ENCODE measurements at regions not wholly inside any gene's neighbourhood (a gene's known extent, or its start where the extent isn't known, plus 50 kb on each side); places are given as distances from the start of the nearest gene placed in this dataset.

DNA sequence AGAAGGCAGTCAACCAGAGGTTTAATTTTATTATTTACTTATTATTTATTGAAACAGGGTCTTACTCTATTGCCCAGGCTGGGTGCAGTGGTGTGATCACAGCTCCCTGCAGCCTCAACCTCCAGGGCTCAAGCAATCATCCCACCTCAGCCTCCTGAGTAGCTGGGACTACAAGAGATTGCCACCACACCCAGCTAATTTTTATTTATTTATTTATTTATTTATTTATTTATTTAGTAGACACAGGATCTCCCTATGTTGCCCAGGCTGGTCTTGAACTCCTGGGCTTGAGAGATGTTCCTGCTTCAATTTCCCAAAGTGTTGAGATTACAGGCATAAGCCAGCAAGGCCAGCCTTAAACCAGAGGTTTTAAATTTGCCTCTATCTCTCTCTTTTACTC lies 83.1 kb downstream of the RCN1 start (continued):
- no peak for TF ChIP-seq ZXDB (tag by site-specific recombination; IDR thresholded peaks at IDR 0.05)
- no peak for TF ChIP-seq ZNF174 (tag by site-specific recombination; IDR thresholded peaks at IDR 0.05)
- TF ChIP-seq ZNF266 (tag by site-specific recombination; IDR thresholded peaks at IDR 0.05; ENCODE audit: low read depth): 0 out of 2 replicates have a peak, but pooled peaks have one; percentile 16
- TF ChIP-seq ZNF391 (tag by site-specific recombination; IDR thresholded peaks at IDR 0.05; ENCODE audit: borderline replicate concordance, low read depth): no peak
- TF ChIP-seq KLF8 (tag by site-specific recombination; IDR thresholded peaks at IDR 0.05): no peak
- no peak for TF ChIP-seq ZNF707 (tag by site-specific recombination; IDR thresholded peaks at IDR 0.05)
- TF ChIP-seq BCL11B (tag by site-specific recombination; IDR thresholded peaks at IDR 0.05; ENCODE audit: low read depth): no peak
- TF ChIP-seq RBAK (tag by site-specific recombination; IDR thresholded peaks at IDR 0.05): no peak
- no peak for TF ChIP-seq ZNF169 (tag by site-specific recombination; IDR thresholded peaks at IDR 0.05)
- no peak for TF ChIP-seq IKZF3 (tag by site-specific recombination; IDR thresholded peaks at IDR 0.05)
- TF ChIP-seq ZNF785 (tag by site-specific recombination; IDR thresholded peaks at IDR 0.05): no peak
- TF ChIP-seq HOXC10 (CRISPR knock-in tag; IDR thresholded peaks at IDR 0.05): no peak
- TF ChIP-seq ZNF138 (tag by site-specific recombination; IDR thresholded peaks at IDR 0.05; ENCODE audit: borderline replicate concordance): no peak
- no peak for TF ChIP-seq ZNF670 (tag by site-specific recombination; IDR thresholded peaks at IDR 0.05; ENCODE audit: low read depth)
- TF ChIP-seq ZNF791 (tag by site-specific recombination; IDR thresholded peaks at IDR 0.05): no peak
- no peak for TF ChIP-seq KLF10 (tag by site-specific recombination; IDR thresholded peaks at IDR 0.05)
- no peak for TF ChIP-seq SALL2 (tag by site-specific recombination; IDR thresholded peaks at IDR 0.05; ENCODE audit: borderline replicate concordance)
- no peak for TF ChIP-seq ZNF677 (tag by site-specific recombination; IDR thresholded peaks at IDR 0.05)
- peak; percentile 41; the same call in 1 of the 2 replicates for TF ChIP-seq REST (tag by site-specific recombination; IDR thresholded peaks at IDR 0.05)
- TF ChIP-seq ZNF19 (tag by site-specific recombination; IDR thresholded peaks at IDR 0.05; ENCODE audit: low read depth): no peak
- no peak for TF ChIP-seq ELK4 (IDR thresholded peaks at IDR 0.05; ENCODE audit: borderline replicate concordance, low read depth, low read length)
- no peak for TF ChIP-seq SCRT1 (tag by site-specific recombination; IDR thresholded peaks at IDR 0.05; ENCODE audit: borderline replicate concordance)
- TF ChIP-seq MEIS1 (CRISPR knock-in tag; IDR thresholded peaks at IDR 0.05; ENCODE audit: borderline replicate concordance): no peak
- TF ChIP-seq, protein P1, sequence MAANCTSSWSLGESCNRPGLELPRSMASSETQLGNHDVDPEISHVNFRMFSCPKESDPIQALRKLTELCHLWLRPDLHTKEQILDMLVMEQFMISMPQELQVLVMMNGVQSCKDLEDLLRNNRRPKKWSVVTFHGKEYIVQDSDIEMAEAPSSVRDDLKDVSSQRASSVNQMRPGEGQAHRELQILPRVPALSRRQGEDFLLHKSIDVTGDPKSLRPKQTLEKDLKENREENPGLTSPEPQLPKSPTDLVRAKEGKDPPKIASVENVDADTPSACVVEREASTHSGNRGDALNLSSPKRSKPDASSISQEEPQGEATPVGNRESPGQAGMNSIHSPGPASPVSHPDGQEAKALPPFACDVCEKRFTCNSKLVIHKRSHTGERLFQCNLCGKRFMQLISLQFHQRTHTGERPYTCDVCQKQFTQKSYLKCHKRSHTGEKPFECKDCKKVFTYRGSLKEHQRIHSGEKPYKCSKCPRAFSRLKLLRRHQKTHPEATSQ (tag by site-specific recombination; IDR thresholded peaks at IDR 0.05): no peak
- peak; percentile 44; the same call in 1 of the 2 replicates for TF ChIP-seq ZNF140 (tag by site-specific recombination; IDR thresholded peaks at IDR 0.05)
- TF ChIP-seq ZNF473 (tag by site-specific recombination; IDR thresholded peaks at IDR 0.05): no peak
- no peak for TF ChIP-seq ZNF112 (tag by site-specific recombination; IDR thresholded peaks at IDR 0.05)
- TF ChIP-seq, protein P2, sequence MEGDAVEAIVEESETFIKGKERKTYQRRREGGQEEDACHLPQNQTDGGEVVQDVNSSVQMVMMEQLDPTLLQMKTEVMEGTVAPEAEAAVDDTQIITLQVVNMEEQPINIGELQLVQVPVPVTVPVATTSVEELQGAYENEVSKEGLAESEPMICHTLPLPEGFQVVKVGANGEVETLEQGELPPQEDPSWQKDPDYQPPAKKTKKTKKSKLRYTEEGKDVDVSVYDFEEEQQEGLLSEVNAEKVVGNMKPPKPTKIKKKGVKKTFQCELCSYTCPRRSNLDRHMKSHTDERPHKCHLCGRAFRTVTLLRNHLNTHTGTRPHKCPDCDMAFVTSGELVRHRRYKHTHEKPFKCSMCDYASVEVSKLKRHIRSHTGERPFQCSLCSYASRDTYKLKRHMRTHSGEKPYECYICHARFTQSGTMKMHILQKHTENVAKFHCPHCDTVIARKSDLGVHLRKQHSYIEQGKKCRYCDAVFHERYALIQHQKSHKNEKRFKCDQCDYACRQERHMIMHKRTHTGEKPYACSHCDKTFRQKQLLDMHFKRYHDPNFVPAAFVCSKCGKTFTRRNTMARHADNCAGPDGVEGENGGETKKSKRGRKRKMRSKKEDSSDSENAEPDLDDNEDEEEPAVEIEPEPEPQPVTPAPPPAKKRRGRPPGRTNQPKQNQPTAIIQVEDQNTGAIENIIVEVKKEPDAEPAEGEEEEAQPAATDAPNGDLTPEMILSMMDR (tag by site-specific recombination; IDR thresholded peaks at IDR 0.05): no peak
- TF ChIP-seq ZNF341 (tag by site-specific recombination; IDR thresholded peaks at IDR 0.05; ENCODE audit: low read depth): no peak
- TF ChIP-seq MYNN (tag by site-specific recombination; IDR thresholded peaks at IDR 0.05; ENCODE audit: borderline replicate concordance): no peak
- TF ChIP-seq GLIS2 (tag by site-specific recombination; IDR thresholded peaks at IDR 0.05): no peak
- TF ChIP-seq, protein P3, sequence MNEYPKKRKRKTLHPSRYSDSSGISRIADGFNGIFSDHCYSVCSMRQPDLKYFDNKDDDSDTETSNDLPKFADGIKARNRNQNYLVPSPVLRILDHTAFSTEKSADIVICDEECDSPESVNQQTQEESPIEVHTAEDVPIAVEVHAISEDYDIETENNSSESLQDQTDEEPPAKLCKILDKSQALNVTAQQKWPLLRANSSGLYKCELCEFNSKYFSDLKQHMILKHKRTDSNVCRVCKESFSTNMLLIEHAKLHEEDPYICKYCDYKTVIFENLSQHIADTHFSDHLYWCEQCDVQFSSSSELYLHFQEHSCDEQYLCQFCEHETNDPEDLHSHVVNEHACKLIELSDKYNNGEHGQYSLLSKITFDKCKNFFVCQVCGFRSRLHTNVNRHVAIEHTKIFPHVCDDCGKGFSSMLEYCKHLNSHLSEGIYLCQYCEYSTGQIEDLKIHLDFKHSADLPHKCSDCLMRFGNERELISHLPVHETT (tag by site-specific recombination; IDR thresholded peaks at IDR 0.05): no peak

Data from HEK293 (cell line).